HCT116 (cell line): ENCODE measurements at regions not wholly inside any gene's neighbourhood (a gene's known extent, or its start where the extent isn't known, plus 50 kb on each side); places are given as distances from the start of the nearest gene placed in this dataset.

Source experiments
- ATAC-seq: fragments of 200-7000 bp; cut with Tn5 transposase; 2 replicates; pipeline ENCODE4 v1.9.1; 2020; ENCODE audit warnings: mild to moderate bottlenecking, moderate library complexity
- BruUV-seq: library from RNA; stranded (reverse); fragments of 400-500 nt; replicated peaks from 2 replicates; lab custom pipeline; 2021; lab: Mats Ljungman, UMichigan
- CTCF ChIA-PET: fragments of 300-600 bp; sonication (Branson Sonifier 250); formaldehyde crosslinking; loops from one replicate; lab custom pipeline; 2021; ENCODE audit warnings: antibody characterized with exemption; lab: Charles Lee
- POLR2A ChIA-PET: fragments of 300-600, 350-600 bp; sonication (Branson Sonifier 250); formaldehyde crosslinking; loops from one replicate; lab custom pipeline; 2021; ENCODE audit warnings: antibody characterized with exemption; lab: Charles Lee
- RAD21 ChIA-PET, 2 experiments: fragments of 300-600 bp; sonication (Branson Sonifier 250); formaldehyde crosslinking; loops; one replicate each; lab custom pipeline; 2023; ENCODE audit warnings: low total read pairs in 2 of 2; ENCODE audit not compliant: uncharacterized antibody in 2 of 2, unreplicated experiment in 2 of 2, low non-redundant PET in 1 of 2; lab: Charles Lee
- DNase-seq: peaks from one replicate; pipeline ENCODE4 v3.0.0-alpha.2; 2010; ENCODE audit warnings: low read depth, low spot score
- H2AFZ ChIP-seq: fragments of 200-600 bp; shearing (Covaris generic), sonication (generic); 2 replicates; pipeline ENCODE4 v1.6.1; 2017; ENCODE audit warnings: low read depth, mixed run types, mixed read lengths, antibody characterized with exemption, low read length; ENCODE audit not compliant: poor library complexity, severe bottlenecking
- H3K27ac ChIP-seq: 2 replicates; pipeline ENCODE4 v1.5.1; 2012; ENCODE audit warnings: low read depth, low read length
- H3K27me3 ChIP-seq: fragments of 200-600 bp; sonication (generic); 2 replicates; pipeline ENCODE4 v1.6.1; 2016; ENCODE audit warnings: mixed run types, low read length, mixed read lengths; ENCODE audit not compliant: insufficient read depth
- H3K36me3 ChIP-seq, 2 experiments: fragments of 200-500 bp in 1 of 2; fragments of 200-600 bp in 1 of 2; sonication (Bioruptor generic) in 1 of 2; sonication (generic) in 1 of 2; 2 replicates each; pipeline versions ENCODE4 v1.5.1 to v1.6.1; 2014 to 2016; ENCODE audit warnings: low read length in 2 of 2, inconsistent platforms in 1 of 2, mixed read lengths in 1 of 2, mixed run types in 1 of 2; ENCODE audit not compliant: insufficient read depth in 2 of 2, control insufficient read depth in 1 of 2
- H3K4me1 ChIP-seq, 2 experiments: fragments of 200-600 bp in 1 of 2; sonication (generic) in 1 of 2; 2 replicates each; pipeline versions ENCODE4 v1.5.1 to v1.6.1; 2012 to 2017; ENCODE audit warnings: low read length in 2 of 2, inconsistent platforms in 1 of 2, mild to moderate bottlenecking in 1 of 2, mixed read lengths in 1 of 2, mixed run types in 1 of 2, moderate library complexity in 1 of 2; ENCODE audit not compliant: insufficient read depth in 2 of 2, control insufficient read depth in 1 of 2
- H3K4me2 ChIP-seq: fragments of 200-600 bp; sonication (generic); 2 replicates; pipeline ENCODE4 v1.6.1; 2017; ENCODE audit warnings: mixed run types, low read length, mixed read lengths
- H3K4me3 ChIP-seq, 2 experiments: fragments of 200-600 bp in 1 of 2; sonication (generic) in 1 of 2; replicated peaks in 1 of 2; 2 replicates each; pipeline ENCODE4 v1.5.1; 2011 to 2016; ENCODE audit warnings: low read length in 2 of 2, control low read depth in 1 of 2, low read depth in 1 of 2, mild to moderate bottlenecking in 1 of 2, mixed read lengths in 1 of 2, mixed run types in 1 of 2
- H3K79me2 ChIP-seq: fragments of 200-600 bp; sonication (generic); 2 replicates; pipeline ENCODE4 v1.6.1; 2017; ENCODE audit warnings: mild to moderate bottlenecking, mixed run types, low read length, moderate library complexity, mixed read lengths; ENCODE audit not compliant: insufficient read depth
- H3K9ac ChIP-seq: fragments of 200-600 bp; sonication (generic); 2 replicates; pipeline ENCODE4 v1.6.1; 2016; ENCODE audit warnings: low read length, mixed read lengths
- H3K9me2 ChIP-seq: fragments of 200-600 bp; sonication (generic), shearing (Covaris generic); 2 replicates; pipeline ENCODE4 v1.6.1; 2017; ENCODE audit warnings: mixed run types, mild to moderate bottlenecking, moderate library complexity; ENCODE audit not compliant: insufficient read depth
- H3K9me3 ChIP-seq, 2 experiments: fragments of 200-500 bp in 1 of 2; fragments of 200-600 bp in 1 of 2; sonication (Bioruptor generic) in 1 of 2; sonication (generic) in 1 of 2; 2 replicates each; pipeline ENCODE4 v1.6.1; 2014 to 2017; ENCODE audit warnings: low read length in 2 of 2, mixed read lengths in 2 of 2, inconsistent platforms in 1 of 2, low read depth in 1 of 2, mild to moderate bottlenecking in 1 of 2, mixed run types in 1 of 2, moderate library complexity in 1 of 2; ENCODE audit not compliant: control insufficient read depth in 1 of 2, insufficient read depth in 1 of 2
- H4K20me1 ChIP-seq: fragments of 200-600 bp; sonication (generic), shearing (Covaris generic); 2 replicates; pipeline ENCODE4 v1.6.1; 2017; ENCODE audit warnings: mixed run types, mild to moderate bottlenecking, moderate library complexity; ENCODE audit not compliant: insufficient read depth
- CBX3 ChIP-seq: IDR thresholded peaks from 2 replicates; pipeline ENCODE4 v1.6.1; 2012; ENCODE audit warnings: low read depth
- EZH2 ChIP-seq: fragments of 200-600 bp; sonication (generic); IDR thresholded peaks from 2 replicates; pipeline ENCODE4 v1.6.1; 2017; ENCODE audit warnings: antibody characterized with exemption, mixed run types
- EZH2phosphoT487 ChIP-seq: fragments of 200-600 bp; IDR thresholded peaks from 2 replicates; pipeline ENCODE4 v1.6.1; 2018; ENCODE audit warnings: antibody characterized with exemption, borderline replicate concordance
- POLR2A ChIP-seq: IDR thresholded peaks from 2 replicates; pipeline ENCODE4 v1.7.0; 2011; ENCODE audit warnings: borderline replicate concordance; ENCODE audit not compliant: insufficient read depth, insufficient read length; ENCODE audit errors: extremely low read depth
- POLR2AphosphoS5 ChIP-seq: IDR thresholded peaks from 2 replicates; pipeline ENCODE4 v1.6.1; 2011; ENCODE audit warnings: mild to moderate bottlenecking, low read depth, low read length, moderate library complexity
- RAD21 ChIP-seq: IDR thresholded peaks from 2 replicates; pipeline ENCODE4 v1.6.1; 2012; ENCODE audit warnings: low read depth, mild to moderate bottlenecking
- SIN3A ChIP-seq: IDR thresholded peaks from 2 replicates; pipeline ENCODE4 v1.6.1; 2012; ENCODE audit warnings: low read depth
- SP1 ChIP-seq: IDR thresholded peaks from 2 replicates; pipeline ENCODE4 v1.6.1; 2012; ENCODE audit warnings: low read depth
- TCF7L2 ChIP-seq: IDR thresholded peaks from 2 replicates; pipeline ENCODE4 v1.7.0; 2011; ENCODE audit warnings: borderline replicate concordance, inconsistent platforms; ENCODE audit not compliant: insufficient read depth, insufficient read length; ENCODE audit errors: extremely low read depth
- ZNF274 ChIP-seq: fragments of 200-500 bp; sonication (Bioruptor generic); IDR thresholded peaks from 2 replicates; pipeline ENCODE4 v1.6.1; 2014; ENCODE audit warnings: mild to moderate bottlenecking, low read depth, low read length, inconsistent platforms
- intact Hi-C: fragments of 100-400 bp; cut with micrococcal nuclease; formaldehyde crosslinking; loops from 2 replicates; pipeline ENCODE4 v1.10.0; 2022
- TF ChIP-seq, protein P1 (sequence below), 3 experiments: fragments of 200-600 bp in 1 of 3; sonication (generic) in 1 of 3; IDR thresholded peaks in 2 of 3; conservative IDR thresholded peaks in 1 of 3; 2 replicates each; pipeline ENCODE4 v1.5.1; 2012 to 2017; ENCODE audit warnings: low read depth in 2 of 3, low read length in 2 of 3, antibody characterized with exemption in 1 of 3, borderline replicate concordance in 1 of 3, control low read depth in 1 of 3, mild to moderate bottlenecking in 1 of 3, mixed read lengths in 1 of 3, mixed run types in 1 of 3, moderate library complexity in 1 of 3; ENCODE audit not compliant: insufficient read depth in 1 of 3
- TF ChIP-seq, protein P2 (sequence below): IDR thresholded peaks from 2 replicates; pipeline ENCODE4 v1.6.1; 2012; ENCODE audit warnings: low read depth

DNA sequence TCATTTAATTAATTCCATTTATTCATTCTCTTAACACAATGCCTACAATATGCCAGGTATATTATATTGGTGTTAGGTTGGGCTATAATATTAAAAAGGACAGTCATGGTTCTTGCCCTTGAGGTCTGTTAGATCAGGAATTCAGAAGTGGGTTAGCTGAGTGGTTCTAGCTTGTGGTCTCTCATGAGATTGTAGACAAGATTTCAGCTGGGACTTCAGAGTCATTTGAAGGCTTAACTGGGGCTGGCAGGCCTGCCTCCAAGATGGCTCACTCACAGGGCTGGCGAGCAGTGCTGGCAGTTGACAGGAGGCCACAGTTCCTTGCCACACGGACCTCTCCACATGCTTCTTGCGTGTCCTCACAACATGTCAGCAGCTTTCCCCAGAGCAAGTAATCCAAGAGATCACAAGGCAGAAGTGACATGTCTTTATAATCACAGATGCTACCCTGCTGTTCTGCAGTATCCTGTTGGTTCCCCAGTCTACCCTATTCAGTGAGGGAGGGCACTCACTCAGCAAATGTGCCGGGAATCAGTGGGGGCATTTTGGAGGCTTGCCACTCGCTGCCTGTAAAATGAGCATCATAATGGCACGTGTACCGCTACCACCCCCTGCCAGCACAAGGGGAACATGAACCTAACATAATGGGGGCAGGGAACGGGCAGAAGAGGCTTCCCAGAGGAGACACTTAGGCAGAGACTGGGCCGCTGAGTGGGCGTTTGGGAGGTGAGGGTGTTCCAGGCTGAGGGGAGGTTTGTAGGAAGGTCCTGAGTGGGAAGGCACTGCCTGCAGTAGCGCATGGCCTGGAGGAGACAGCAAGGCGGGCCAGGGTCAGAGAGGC, 70.0 kb downstream of the EXOSC2 start:
- no peaks in the 10 kb centered on the region for H3K36me3 ChIP-seq
- no peak overlapping the region for H2AFZ ChIP-seq
- no peak overlapping the region for H3K4me3 ChIP-seq
- TF ChIP-seq SIN3A (no peak), POLR2A (no peak), CBX3 (no peak)
- TF ChIP-seq, protein P1, sequence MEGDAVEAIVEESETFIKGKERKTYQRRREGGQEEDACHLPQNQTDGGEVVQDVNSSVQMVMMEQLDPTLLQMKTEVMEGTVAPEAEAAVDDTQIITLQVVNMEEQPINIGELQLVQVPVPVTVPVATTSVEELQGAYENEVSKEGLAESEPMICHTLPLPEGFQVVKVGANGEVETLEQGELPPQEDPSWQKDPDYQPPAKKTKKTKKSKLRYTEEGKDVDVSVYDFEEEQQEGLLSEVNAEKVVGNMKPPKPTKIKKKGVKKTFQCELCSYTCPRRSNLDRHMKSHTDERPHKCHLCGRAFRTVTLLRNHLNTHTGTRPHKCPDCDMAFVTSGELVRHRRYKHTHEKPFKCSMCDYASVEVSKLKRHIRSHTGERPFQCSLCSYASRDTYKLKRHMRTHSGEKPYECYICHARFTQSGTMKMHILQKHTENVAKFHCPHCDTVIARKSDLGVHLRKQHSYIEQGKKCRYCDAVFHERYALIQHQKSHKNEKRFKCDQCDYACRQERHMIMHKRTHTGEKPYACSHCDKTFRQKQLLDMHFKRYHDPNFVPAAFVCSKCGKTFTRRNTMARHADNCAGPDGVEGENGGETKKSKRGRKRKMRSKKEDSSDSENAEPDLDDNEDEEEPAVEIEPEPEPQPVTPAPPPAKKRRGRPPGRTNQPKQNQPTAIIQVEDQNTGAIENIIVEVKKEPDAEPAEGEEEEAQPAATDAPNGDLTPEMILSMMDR (IDR thresholded peaks at IDR 0.05 in 2 of 3, conservative IDR thresholded peaks at IDR 0.05 in 1 of 3; ENCODE audit: borderline replicate concordance in 1 of 3, insufficient read depth in 1 of 3, low read depth in 2 of 3, low read length in 2 of 3), result no peak
- H3K4me1 ChIP-seq, result no peaks in the 10 kb centered on the region
- no peak for DNase-seq
- ChIA-PET CTCF (interaction anchor here (1.3 kb wide), 1 partner anchor 103 kb away, joined by 3 read pairs; no protein-coding TSS in a partner anchor), POLR2A (no interaction called here), RAD21 (no interaction called here)
- ATAC-seq, result no peak
- H3K27me3 ChIP-seq, result no peaks in the 10 kb centered on the region
- no peak overlapping the region for H3K9ac ChIP-seq
- no peaks in the 10 kb centered on the region for H3K9me2 ChIP-seq
- peaks cover 26% of the 10 kb centered on the region for H3K79me2 ChIP-seq
- H3K9me3 ChIP-seq, result no peaks in the 10 kb centered on the region
- BruUV-seq, result no TSS peak
- intact Hi-C loops, result no loop called here
- H3K27ac ChIP-seq, result no peak overlapping the region
- no peaks in the 10 kb centered on the region for H4K20me1 ChIP-seq
- no peak overlapping the region for H3K4me2 ChIP-seq

DNA sequence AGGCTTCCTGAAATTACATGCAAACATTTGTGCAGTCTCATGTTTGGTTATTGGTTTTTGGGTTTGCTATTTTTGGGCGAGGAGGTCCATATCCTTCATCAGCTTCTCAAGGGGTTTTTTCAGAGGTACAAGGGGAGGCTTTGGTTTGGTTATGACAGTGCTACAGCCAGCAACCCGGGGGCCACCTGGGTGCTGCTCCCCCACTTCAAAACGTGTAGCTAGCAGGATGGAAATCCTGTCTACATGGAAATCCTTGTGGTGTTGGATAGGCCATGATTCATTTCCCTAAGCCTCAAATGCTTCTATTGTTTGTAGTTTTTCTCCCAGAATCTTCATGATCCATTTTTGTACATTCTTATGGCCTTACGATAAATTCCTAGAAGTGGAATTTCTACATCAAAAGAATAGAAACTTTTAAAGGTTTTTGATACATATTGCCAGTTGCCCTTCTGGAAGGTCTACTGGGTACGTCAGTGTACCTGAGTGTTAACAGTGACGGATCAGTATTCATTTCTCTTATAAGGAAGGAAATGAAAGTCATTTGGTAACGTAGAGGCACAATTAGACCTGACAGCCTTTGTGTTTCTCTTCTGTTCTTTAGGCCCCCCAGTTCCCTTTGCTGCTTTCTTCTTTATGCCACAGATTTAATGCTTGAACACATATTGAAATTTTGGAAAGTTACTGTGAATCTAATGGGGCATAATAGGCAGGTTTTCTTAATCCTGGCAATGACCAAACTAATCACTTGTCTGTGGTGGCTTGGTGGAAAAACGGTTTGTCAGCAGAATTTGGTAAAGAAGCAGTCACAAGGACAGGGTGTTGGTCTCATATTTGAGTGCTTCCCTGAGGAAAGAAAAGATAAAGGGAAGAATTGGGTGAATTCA, 69.7 kb upstream of the ABL1 start:
- Histone ChIP-seq H3K79me2 (peaks cover 28% of the 10 kb centered on the region), H3K4me3 (no peak overlapping the region), H3K36me3 (no peaks in the 10 kb centered on the region), H2AFZ (no peak overlapping the region), H3K27ac (no peak overlapping the region), H3K9ac (no peak overlapping the region), H3K4me1 (no peaks in the 10 kb centered on the region), H3K27me3 (no peaks in the 10 kb centered on the region), H3K9me3 (no peaks in the 10 kb centered on the region), H3K9me2 (no peaks in the 10 kb centered on the region), H3K4me2 (no peak overlapping the region), H4K20me1 (no peaks in the 10 kb centered on the region)
- ChIA-PET RAD21 (no interaction called here), POLR2A (no interaction called here), CTCF (no interaction called here)
- no TSS peak for BruUV-seq
- intact Hi-C loops, result no loop called here
- DNase-seq (no peak), ATAC-seq (no peak)
- TF ChIP-seq EZH2phosphoT487 (no peak), EZH2 (no peak), SP1 (no peak), TCF7L2 (no peak), POLR2AphosphoS5 (no peak), ZNF274 (no peak), POLR2A (no peak), RAD21 (no peak)
- TF ChIP-seq, protein P2, sequence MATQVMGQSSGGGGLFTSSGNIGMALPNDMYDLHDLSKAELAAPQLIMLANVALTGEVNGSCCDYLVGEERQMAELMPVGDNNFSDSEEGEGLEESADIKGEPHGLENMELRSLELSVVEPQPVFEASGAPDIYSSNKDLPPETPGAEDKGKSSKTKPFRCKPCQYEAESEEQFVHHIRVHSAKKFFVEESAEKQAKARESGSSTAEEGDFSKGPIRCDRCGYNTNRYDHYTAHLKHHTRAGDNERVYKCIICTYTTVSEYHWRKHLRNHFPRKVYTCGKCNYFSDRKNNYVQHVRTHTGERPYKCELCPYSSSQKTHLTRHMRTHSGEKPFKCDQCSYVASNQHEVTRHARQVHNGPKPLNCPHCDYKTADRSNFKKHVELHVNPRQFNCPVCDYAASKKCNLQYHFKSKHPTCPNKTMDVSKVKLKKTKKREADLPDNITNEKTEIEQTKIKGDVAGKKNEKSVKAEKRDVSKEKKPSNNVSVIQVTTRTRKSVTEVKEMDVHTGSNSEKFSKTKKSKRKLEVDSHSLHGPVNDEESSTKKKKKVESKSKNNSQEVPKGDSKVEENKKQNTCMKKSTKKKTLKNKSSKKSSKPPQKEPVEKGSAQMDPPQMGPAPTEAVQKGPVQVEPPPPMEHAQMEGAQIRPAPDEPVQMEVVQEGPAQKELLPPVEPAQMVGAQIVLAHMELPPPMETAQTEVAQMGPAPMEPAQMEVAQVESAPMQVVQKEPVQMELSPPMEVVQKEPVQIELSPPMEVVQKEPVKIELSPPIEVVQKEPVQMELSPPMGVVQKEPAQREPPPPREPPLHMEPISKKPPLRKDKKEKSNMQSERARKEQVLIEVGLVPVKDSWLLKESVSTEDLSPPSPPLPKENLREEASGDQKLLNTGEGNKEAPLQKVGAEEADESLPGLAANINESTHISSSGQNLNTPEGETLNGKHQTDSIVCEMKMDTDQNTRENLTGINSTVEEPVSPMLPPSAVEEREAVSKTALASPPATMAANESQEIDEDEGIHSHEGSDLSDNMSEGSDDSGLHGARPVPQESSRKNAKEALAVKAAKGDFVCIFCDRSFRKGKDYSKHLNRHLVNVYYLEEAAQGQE, result no peak
